ENCODE measurements at regions not wholly inside any gene's neighbourhood (a gene's known extent, or its start where the extent isn't known, plus 50 kb on each side); places are given as distances from the start of the nearest gene placed in this dataset.
A peak's percentile ranks its signal among the peaks of the same experiment; 100 is the strongest.
"Not testable (repeated sequence)": the region's sequence is repeated elsewhere in the genome, so short reads cannot be mapped to it uniquely, and the experiment has no call there.

- DNase-seq: no peak
Observed at GRCh38 chr10:121690152-121690848, 92.1 kb upstream of the FGFR2 start.

- DNase-seq: no peak
Observed at GRCh38 chr10:121687095-121687813, 89.0 kb upstream of the FGFR2 start.

GRCh38 chr10:121684276-121684675 is 86.0 kb upstream of the FGFR2 start:
- peak; percentile 62 for DNase-seq

- DNase-seq: no peak
Observed at GRCh38 chr10:121683816-121684215, 85.6 kb upstream of the FGFR2 start.

- DNase-seq: no peak
Observed at GRCh38 chr10:121683366-121683765, 85.1 kb upstream of the FGFR2 start.

GRCh38 chr10:121681997-121682687 is 83.9 kb upstream of the FGFR2 start:
- no peak for DNase-seq

GRCh38 chr10:121680879-121681655 is 82.8 kb upstream of the FGFR2 start:
- peak; percentile 34 for DNase-seq

GRCh38 chr10:121679916-121680315 is 81.7 kb upstream of the FGFR2 start:
- DNase-seq: no peak

GRCh38 chr10:121678631-121679174 is 80.5 kb upstream of the FGFR2 start:
- no peak for DNase-seq

GRCh38 chr10:121677880-121678279 is 79.6 kb upstream of the FGFR2 start:
- DNase-seq: no peak

GRCh38 chr10:121675344-121675743 is 77.1 kb upstream of the FGFR2 start:
- no peak for DNase-seq

- no peak for DNase-seq
Observed at GRCh38 chr10:121674885-121675284, 76.6 kb upstream of the FGFR2 start.

GRCh38 chr10:121672733-121673132 is 74.5 kb upstream of the FGFR2 start:
- DNase-seq: no peak

GRCh38 chr10:121669840-121670239 is 71.6 kb upstream of the FGFR2 start:
- DNase-seq: not testable (repeated sequence)

GRCh38 chr10:121669028-121669374 is 70.8 kb upstream of the FGFR2 start:
- peak; percentile 60 for DNase-seq

GRCh38 chr10:121668314-121669027 is 70.2 kb upstream of the FGFR2 start:
- DNase-seq: peak; percentile 35

- DNase-seq: peak; percentile 53
Observed at GRCh38 chr10:121667948-121668313, 69.7 kb upstream of the FGFR2 start.

- no peak for DNase-seq
Observed at GRCh38 chr10:121665809-121666208, 67.6 kb upstream of the FGFR2 start.

- DNase-seq: no peak
Observed at GRCh38 chr10:121664671-121665070, 66.4 kb upstream of the FGFR2 start.

GRCh38 chr10:121662945-121663917 is 65.0 kb upstream of the FGFR2 start:
- DNase-seq: no peak

GRCh38 chr10:121662531-121662930 is 64.3 kb upstream of the FGFR2 start:
- DNase-seq: no peak
